ENCODE measurements at regions not wholly inside any gene's neighbourhood (a gene's known extent, or its start where the extent isn't known, plus 50 kb on each side); places are given as distances from the start of the nearest gene placed in this dataset.
"Not testable (repeated sequence)": the region's sequence is repeated elsewhere in the genome, so short reads cannot be mapped to it uniquely, and the experiment has no call there.

- no peak for TF ChIP-seq CTCF (IDR thresholded peaks at IDR 0.05; ENCODE audit: insufficient read depth, low read length, severe bottlenecking)
- FAIRE-seq = no peak
- peak; percentile 85 for DNase-seq (ENCODE audit: low read depth)
These were observed 67.1 kb upstream of the KPNA3 start for GRCh38 chr13:49859560-49859959.

GRCh38 chr13:49858178-49858856 is 65.8 kb upstream of the KPNA3 start:
- Histone ChIP-seq H3K36me3 (ENCODE audit: control insufficient read depth, insufficient read depth, low read length) (no peaks in the 10 kb centered on the region), H3K27me3 (ENCODE audit: control insufficient read depth, insufficient read depth, low read length) (no peaks in the 10 kb centered on the region), H3K4me3 (ENCODE audit: low read depth, low read length) (peak overlapping the region; percentile 20)
- TF ChIP-seq CTCF (IDR thresholded peaks at IDR 0.05; ENCODE audit: insufficient read depth, low read length, severe bottlenecking) = no peak
- peak; percentile 97 for DNase-seq (ENCODE audit: low read depth)
- peak; percentile 83 for FAIRE-seq

More at GRCh38 chr13:49859560-49859959, 67.1 kb upstream of the KPNA3 start:
- no peaks in the 10 kb centered on the region for H3K27me3 ChIP-seq (ENCODE audit: control insufficient read depth, insufficient read depth, low read length)
- no peak overlapping the region for H3K4me3 ChIP-seq (ENCODE audit: low read depth, low read length)
- H3K36me3 ChIP-seq (ENCODE audit: control insufficient read depth, insufficient read depth, low read length) = no peaks in the 10 kb centered on the region

GRCh38 chr13:49855930-49856329 is 63.4 kb upstream of the KPNA3 start:
- TF ChIP-seq CTCF (IDR thresholded peaks at IDR 0.05; ENCODE audit: insufficient read depth, low read length, severe bottlenecking) = no peak
- DNase-seq (ENCODE audit: low read depth) (no peak), FAIRE-seq (no peak)
- no peaks in the 10 kb centered on the region for H3K27me3 ChIP-seq (ENCODE audit: control insufficient read depth, insufficient read depth, low read length)
- no peak overlapping the region for H3K4me3 ChIP-seq (ENCODE audit: low read depth, low read length)
- H3K36me3 ChIP-seq (ENCODE audit: control insufficient read depth, insufficient read depth, low read length) = no peaks in the 10 kb centered on the region

GRCh38 chr13:49853535-49853934 is 61.1 kb upstream of the KPNA3 start:
- no peak for FAIRE-seq
- H3K4me3 ChIP-seq (ENCODE audit: low read depth, low read length) = no peak overlapping the region
- H3K36me3 ChIP-seq (ENCODE audit: control insufficient read depth, insufficient read depth, low read length) = no peaks in the 10 kb centered on the region
- H3K27me3 ChIP-seq (ENCODE audit: control insufficient read depth, insufficient read depth, low read length) = no peaks in the 10 kb centered on the region
- DNase-seq (ENCODE audit: low read depth) = no peak
- no peak for TF ChIP-seq CTCF (IDR thresholded peaks at IDR 0.05; ENCODE audit: insufficient read depth, low read length, severe bottlenecking)

- not testable (repeated sequence) for H3K4me3 ChIP-seq (ENCODE audit: low read depth, low read length); DNase-seq (ENCODE audit: low read depth); H3K36me3 ChIP-seq (ENCODE audit: control insufficient read depth, insufficient read depth, low read length); FAIRE-seq; H3K27me3 ChIP-seq (ENCODE audit: control insufficient read depth, insufficient read depth, low read length)
These were observed 60.0 kb upstream of the KPNA3 start for GRCh38 chr13:49852460-49852859.

GRCh38 chr13:49844181-49844580 is 51.7 kb upstream of the KPNA3 start:
- Histone ChIP-seq H3K4me3 (ENCODE audit: low read depth, low read length) (no peak overlapping the region), H3K27me3 (ENCODE audit: control insufficient read depth, insufficient read depth, low read length) (no peaks in the 10 kb centered on the region), H3K36me3 (ENCODE audit: control insufficient read depth, insufficient read depth, low read length) (no peaks in the 10 kb centered on the region)
- TF ChIP-seq CTCF (IDR thresholded peaks at IDR 0.05; ENCODE audit: insufficient read depth, low read length, severe bottlenecking) = no peak
- no peak for FAIRE-seq
- DNase-seq (ENCODE audit: low read depth) = no peak

Data from bronchial epithelial cell (primary cell).